ENCODE measurements at regions not wholly inside any gene's neighbourhood (a gene's known extent, or its start where the extent isn't known, plus 50 kb on each side); places are given as distances from the start of the nearest gene placed in this dataset.

DNA sequence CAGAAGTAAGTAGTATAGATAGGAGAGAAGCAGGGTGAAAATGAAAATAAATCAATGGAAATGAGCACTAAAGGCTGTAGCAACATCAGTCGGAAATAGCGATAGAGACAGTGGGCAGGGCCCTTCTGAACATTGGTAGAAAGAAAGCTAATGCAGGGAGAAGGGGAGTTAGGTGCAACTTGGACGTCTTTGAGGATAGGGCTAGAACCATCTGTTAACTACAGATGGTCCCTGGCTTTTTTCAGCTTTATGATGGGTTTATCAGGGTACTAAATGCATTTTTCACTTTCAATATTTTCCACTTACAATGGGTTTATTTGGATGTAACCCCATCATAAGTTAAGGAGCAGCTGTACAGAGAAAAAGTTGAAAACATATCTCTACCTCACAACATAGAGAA, 72.8 kb upstream of the CNR1 start:
- no peak for TF ChIP-seq POLR2AphosphoS5 (IDR thresholded peaks at IDR 0.05; ENCODE audit: borderline replicate concordance, low read depth, low read length)
- TF ChIP-seq FOXP2 (optimal IDR thresholded peaks at IDR 0.05; ENCODE audit: control extremely low read depth, extremely low read length, insufficient read depth) = no peak
